ENCODE measurements at regions not wholly inside any gene's neighbourhood (a gene's known extent, or its start where the extent isn't known, plus 50 kb on each side); places are given as distances from the start of the nearest gene placed in this dataset.

DNA sequence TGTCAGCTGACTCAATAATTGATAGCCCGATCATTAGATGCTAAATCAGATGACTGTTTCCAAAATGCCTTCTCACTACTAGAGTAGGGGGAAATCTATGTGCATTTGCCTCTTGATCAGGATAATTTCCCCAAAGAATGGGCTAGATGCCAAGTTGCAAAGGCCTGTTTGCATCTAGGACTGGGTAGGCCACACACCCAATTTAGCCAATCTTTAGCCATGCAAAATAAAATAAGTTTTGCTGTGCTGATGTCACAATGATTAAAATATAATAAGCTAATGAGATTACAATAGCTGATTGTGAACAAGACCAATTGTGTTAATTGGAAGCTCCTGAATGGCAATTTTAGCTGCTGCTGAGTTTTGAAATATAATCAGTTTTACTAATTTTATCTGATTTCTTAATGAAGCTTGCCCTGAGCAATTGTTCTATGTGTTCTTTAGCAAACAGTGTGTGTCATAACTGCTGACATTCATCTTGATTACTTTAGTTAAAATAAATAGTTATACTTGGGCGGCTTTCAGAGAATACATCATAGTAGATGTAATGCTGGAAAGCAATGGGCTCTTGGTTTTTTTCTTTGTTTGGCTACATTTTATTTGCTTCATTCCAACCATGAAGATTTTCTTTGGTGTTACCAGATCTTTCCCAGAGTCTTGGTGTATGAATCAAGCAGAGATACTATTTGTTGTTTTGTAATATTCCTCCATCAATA is 973.2 kb upstream of the SLC35B3 start:
- peak; percentile 20 for DNase-seq (ENCODE audit: low read depth)
- H3K4me3 ChIP-seq (ENCODE audit: control insufficient read depth, low read depth, low read length), result no peak overlapping the region
- TF ChIP-seq CTCF (conservative IDR thresholded peaks at IDR 0.05; ENCODE audit: control insufficient read depth, insufficient read depth, low read depth, low read length), result no peak

DNA sequence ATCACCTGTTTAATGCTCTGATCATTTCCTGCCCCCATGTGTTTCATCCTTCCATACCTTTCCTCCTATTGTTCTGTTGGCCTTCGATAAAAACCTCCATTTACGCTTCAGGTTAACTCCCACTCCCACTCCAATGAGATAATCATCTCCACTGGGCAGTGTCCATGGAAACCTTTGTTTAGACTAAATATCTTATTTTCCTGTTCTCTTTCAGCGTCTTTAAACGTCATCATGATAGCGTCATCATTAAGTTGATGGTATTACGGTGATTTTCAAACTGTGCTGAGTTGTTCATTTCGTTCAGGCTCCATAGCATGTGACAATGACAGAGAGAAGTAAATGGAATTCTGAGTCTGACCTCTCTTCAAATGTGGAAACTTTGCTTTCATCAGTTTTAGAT is 970.5 kb upstream of the SLC35B3 start:
- no peak for TF ChIP-seq CTCF (conservative IDR thresholded peaks at IDR 0.05; ENCODE audit: control insufficient read depth, insufficient read depth, low read depth, low read length)
- no peak overlapping the region for H3K4me3 ChIP-seq (ENCODE audit: control insufficient read depth, low read depth, low read length)
- DNase-seq (ENCODE audit: low read depth), result no peak

GRCh38 chr6:9405369-9405768 is 970.0 kb upstream of the SLC35B3 start:
- no peak overlapping the region for H3K4me3 ChIP-seq (ENCODE audit: control insufficient read depth, low read depth, low read length)
- TF ChIP-seq CTCF (conservative IDR thresholded peaks at IDR 0.05; ENCODE audit: control insufficient read depth, insufficient read depth, low read depth, low read length), result no peak
- peak; percentile 82 for DNase-seq (ENCODE audit: low read depth)

- TF ChIP-seq CTCF (conservative IDR thresholded peaks at IDR 0.05; ENCODE audit: control insufficient read depth, insufficient read depth, low read depth, low read length), result no peak
- no peak overlapping the region for H3K4me3 ChIP-seq (ENCODE audit: control insufficient read depth, low read depth, low read length)
- peak; percentile 28 for DNase-seq (ENCODE audit: low read depth)
These were observed 969.2 kb upstream of the SLC35B3 start for GRCh38 chr6:9404351-9405146.

GRCh38 chr6:9403736-9404135 is 968.4 kb upstream of the SLC35B3 start:
- no peak for DNase-seq (ENCODE audit: low read depth)
- H3K4me3 ChIP-seq (ENCODE audit: control insufficient read depth, low read depth, low read length), result no peak overlapping the region
- no peak for TF ChIP-seq CTCF (conservative IDR thresholded peaks at IDR 0.05; ENCODE audit: control insufficient read depth, insufficient read depth, low read depth, low read length)

- no peak overlapping the region for H3K4me3 ChIP-seq (ENCODE audit: control insufficient read depth, low read depth, low read length)
- TF ChIP-seq CTCF (conservative IDR thresholded peaks at IDR 0.05; ENCODE audit: control insufficient read depth, insufficient read depth, low read depth, low read length), result no peak
- peak; percentile 8 for DNase-seq (ENCODE audit: low read depth)
These were observed 966.6 kb upstream of the SLC35B3 start for GRCh38 chr6:9401960-9402359.
